ENCODE measurements at regions not wholly inside any gene's neighbourhood (a gene's known extent, or its start where the extent isn't known, plus 50 kb on each side); places are given as distances from the start of the nearest gene placed in this dataset.
"Not testable (repeated sequence)": the region's sequence is repeated elsewhere in the genome, so short reads cannot be mapped to it uniquely, and the experiment has no call there.

DNA sequence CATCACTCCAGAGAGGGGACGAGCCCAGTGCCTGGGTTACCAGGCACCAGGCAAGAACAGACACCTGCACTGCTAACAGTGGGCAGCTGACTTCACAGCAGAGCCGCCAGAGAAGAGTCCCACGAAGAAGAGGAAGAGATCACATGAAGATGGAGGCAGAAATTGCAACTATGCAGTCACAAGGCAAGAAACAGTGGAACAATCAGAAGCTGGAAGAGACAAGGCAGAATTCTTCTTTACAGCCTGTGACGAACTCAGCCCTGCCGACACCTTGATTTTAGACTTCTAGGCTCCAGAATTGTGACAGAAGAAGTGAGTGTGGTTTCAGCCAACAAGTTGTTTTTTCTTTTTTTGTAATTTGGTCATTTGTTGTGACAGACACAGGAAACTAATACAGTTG is 59.2 kb downstream of the IL12A start:
- Histone ChIP-seq H3K4me1 (ENCODE audit: control insufficient read depth, insufficient read depth, low read length) (no peaks in the 10 kb centered on the region), H3K9ac (ENCODE audit: low read depth, low read length) (no peak overlapping the region), H3K27me3 (ENCODE audit: control insufficient read depth, insufficient read depth, low read length) (no peaks in the 10 kb centered on the region), H3K27ac (ENCODE audit: low read depth, low read length) (no peak overlapping the region), H3K36me3 (ENCODE audit: control insufficient read depth, insufficient read depth, low read length) (no peaks in the 10 kb centered on the region), H3K4me3 (ENCODE audit: low read depth, low read length) (no peak overlapping the region), H3K9me3 (ENCODE audit: control insufficient read depth, insufficient read depth, low read length) (no peaks in the 10 kb centered on the region)

GRCh38 chr3:160049038-160049437 is 60.4 kb downstream of the IL12A start:
- H3K4me1 ChIP-seq (ENCODE audit: control insufficient read depth, insufficient read depth, low read length) = no peaks in the 10 kb centered on the region
- no peak overlapping the region for H3K4me3 ChIP-seq (ENCODE audit: low read depth, low read length)
- no peak overlapping the region for H3K9ac ChIP-seq (ENCODE audit: low read depth, low read length)
- H3K9me3 ChIP-seq (ENCODE audit: control insufficient read depth, insufficient read depth, low read length) = no peaks in the 10 kb centered on the region
- H3K27me3 ChIP-seq (ENCODE audit: control insufficient read depth, insufficient read depth, low read length) = no peaks in the 10 kb centered on the region
- H3K27ac ChIP-seq (ENCODE audit: low read depth, low read length) = no peak overlapping the region
- H3K36me3 ChIP-seq (ENCODE audit: control insufficient read depth, insufficient read depth, low read length) = no peaks in the 10 kb centered on the region

- H3K27me3 ChIP-seq (ENCODE audit: control insufficient read depth, insufficient read depth, low read length) = no peaks in the 10 kb centered on the region
- no peak overlapping the region for H3K27ac ChIP-seq (ENCODE audit: low read depth, low read length)
- H3K36me3 ChIP-seq (ENCODE audit: control insufficient read depth, insufficient read depth, low read length) = no peaks in the 10 kb centered on the region
- no peak overlapping the region for H3K4me3 ChIP-seq (ENCODE audit: low read depth, low read length)
- no peaks in the 10 kb centered on the region for H3K4me1 ChIP-seq (ENCODE audit: control insufficient read depth, insufficient read depth, low read length)
- no peak overlapping the region for H3K9ac ChIP-seq (ENCODE audit: low read depth, low read length)
- H3K9me3 ChIP-seq (ENCODE audit: control insufficient read depth, insufficient read depth, low read length) = no peaks in the 10 kb centered on the region
Observed at GRCh38 chr3:160049565-160049964, 60.9 kb downstream of the IL12A start.

- no peak overlapping the region for H3K27ac ChIP-seq (ENCODE audit: low read depth, low read length)
- H3K36me3 ChIP-seq (ENCODE audit: control insufficient read depth, insufficient read depth, low read length) = no peaks in the 10 kb centered on the region
- no peak overlapping the region for H3K4me3 ChIP-seq (ENCODE audit: low read depth, low read length)
- H3K9me3 ChIP-seq (ENCODE audit: control insufficient read depth, insufficient read depth, low read length) = no peaks in the 10 kb centered on the region
- H3K4me1 ChIP-seq (ENCODE audit: control insufficient read depth, insufficient read depth, low read length) = no peaks in the 10 kb centered on the region
- H3K27me3 ChIP-seq (ENCODE audit: control insufficient read depth, insufficient read depth, low read length) = no peaks in the 10 kb centered on the region
- no peak overlapping the region for H3K9ac ChIP-seq (ENCODE audit: low read depth, low read length)
Observed at GRCh38 chr3:160049988-160050387, 61.4 kb downstream of the IL12A start.

DNA sequence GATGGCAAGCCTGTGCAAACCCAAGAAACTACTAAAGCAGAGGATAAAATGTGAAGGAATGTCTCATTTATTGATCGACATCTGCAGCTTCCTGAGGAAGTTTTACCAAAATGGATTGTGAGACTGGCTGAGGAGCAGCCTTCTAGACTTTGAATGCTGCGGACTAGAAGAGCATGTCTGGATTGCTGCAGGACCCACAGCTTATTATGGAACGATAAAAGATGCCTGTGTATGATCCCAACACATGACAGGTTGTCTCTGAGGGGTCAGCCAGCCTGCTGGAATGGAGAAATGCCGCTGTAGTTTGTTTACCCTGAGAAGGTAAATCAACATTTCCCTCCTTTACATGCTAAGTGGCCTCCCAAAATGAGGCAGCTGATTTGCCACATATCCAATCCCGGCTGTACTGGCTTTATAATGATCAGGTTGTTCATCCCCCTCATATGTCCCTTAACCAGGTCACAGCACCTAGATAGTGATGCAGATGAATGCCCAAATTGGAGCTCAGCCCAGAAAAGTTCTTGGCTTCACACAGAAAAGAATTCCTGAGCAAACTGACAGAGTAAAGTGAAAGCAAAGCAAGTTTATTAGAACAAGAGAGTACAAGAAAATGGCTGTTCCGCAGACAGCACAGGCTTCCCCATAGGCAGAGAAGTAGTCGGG is 63.9 kb downstream of the IL12A start:
- Histone ChIP-seq H3K27me3 (ENCODE audit: control insufficient read depth, insufficient read depth, low read length) (no peaks in the 10 kb centered on the region), H3K36me3 (ENCODE audit: control insufficient read depth, insufficient read depth, low read length) (no peaks in the 10 kb centered on the region), H3K4me1 (ENCODE audit: control insufficient read depth, insufficient read depth, low read length) (no peaks in the 10 kb centered on the region), H3K9ac (ENCODE audit: low read depth, low read length) (no peak overlapping the region), H3K9me3 (ENCODE audit: control insufficient read depth, insufficient read depth, low read length) (no peaks in the 10 kb centered on the region), H3K27ac (ENCODE audit: low read depth, low read length) (no peak overlapping the region), H3K4me3 (ENCODE audit: low read depth, low read length) (no peak overlapping the region)

GRCh38 chr3:160053048-160053391 is 64.4 kb downstream of the IL12A start:
- Histone ChIP-seq H3K4me1 (ENCODE audit: control insufficient read depth, insufficient read depth, low read length) (no peaks in the 10 kb centered on the region), H3K9me3 (ENCODE audit: control insufficient read depth, insufficient read depth, low read length) (no peaks in the 10 kb centered on the region), H3K4me3 (ENCODE audit: low read depth, low read length) (no peak overlapping the region), H3K27ac (ENCODE audit: low read depth, low read length) (no peak overlapping the region), H3K9ac (ENCODE audit: low read depth, low read length) (no peak overlapping the region), H3K36me3 (ENCODE audit: control insufficient read depth, insufficient read depth, low read length) (no peaks in the 10 kb centered on the region), H3K27me3 (ENCODE audit: control insufficient read depth, insufficient read depth, low read length) (no peaks in the 10 kb centered on the region)

DNA sequence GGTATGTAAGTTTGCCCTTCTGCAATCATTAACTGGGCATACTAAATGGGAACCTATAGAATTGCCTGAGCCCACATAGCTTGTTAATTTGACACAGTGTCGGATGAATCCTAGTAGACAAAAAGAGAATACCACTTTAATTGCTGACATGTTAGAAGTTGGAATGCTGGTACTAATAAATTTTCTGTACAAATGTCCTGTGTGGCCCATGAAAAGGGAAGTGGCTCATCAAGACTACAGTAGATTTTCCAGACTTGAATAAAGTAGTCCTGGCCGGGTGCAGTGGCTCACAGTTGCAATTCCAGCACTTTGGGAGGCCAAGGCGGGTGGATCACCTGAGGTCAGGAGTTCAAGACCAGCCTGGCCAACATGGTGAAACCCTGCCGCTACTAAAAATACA is 66.2 kb downstream of the IL12A start:
- not testable (repeated sequence) for H3K27ac ChIP-seq (ENCODE audit: low read depth, low read length); H3K4me1 ChIP-seq (ENCODE audit: control insufficient read depth, insufficient read depth, low read length); H3K36me3 ChIP-seq (ENCODE audit: control insufficient read depth, insufficient read depth, low read length); H3K27me3 ChIP-seq (ENCODE audit: control insufficient read depth, insufficient read depth, low read length); H3K9me3 ChIP-seq (ENCODE audit: control insufficient read depth, insufficient read depth, low read length); H3K9ac ChIP-seq (ENCODE audit: low read depth, low read length); H3K4me3 ChIP-seq (ENCODE audit: low read depth, low read length)

- Histone ChIP-seq H3K4me3 (ENCODE audit: low read depth, low read length) (no peak overlapping the region), H3K36me3 (ENCODE audit: control insufficient read depth, insufficient read depth, low read length) (no peaks in the 10 kb centered on the region), H3K27me3 (ENCODE audit: control insufficient read depth, insufficient read depth, low read length) (no peaks in the 10 kb centered on the region), H3K9ac (ENCODE audit: low read depth, low read length) (no peak overlapping the region), H3K27ac (ENCODE audit: low read depth, low read length) (no peak overlapping the region), H3K9me3 (ENCODE audit: control insufficient read depth, insufficient read depth, low read length) (no peaks in the 10 kb centered on the region), H3K4me1 (ENCODE audit: control insufficient read depth, insufficient read depth, low read length) (no peaks in the 10 kb centered on the region)
Observed at GRCh38 chr3:160055659-160056058, 67.0 kb downstream of the IL12A start.

DNA sequence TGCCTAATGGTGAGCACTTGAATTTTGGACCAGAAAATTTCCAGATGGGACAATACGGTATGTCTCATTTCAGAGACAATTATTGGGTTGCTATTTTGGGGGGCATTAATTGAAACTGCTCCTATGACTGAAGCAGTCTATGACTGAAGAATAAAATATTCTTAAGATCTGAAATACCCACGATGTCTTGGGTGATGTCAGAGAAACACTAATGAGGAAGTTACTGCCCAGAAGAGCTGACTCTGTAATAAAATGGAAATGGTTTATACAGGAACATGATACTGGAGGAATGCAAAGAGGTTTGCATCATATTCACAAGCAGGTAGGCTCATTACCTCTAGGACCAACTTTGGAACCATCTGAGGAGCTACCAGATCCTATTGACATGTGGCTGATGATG is 68.7 kb downstream of the IL12A start:
- no peak overlapping the region for H3K9ac ChIP-seq (ENCODE audit: low read depth, low read length)
- H3K4me3 ChIP-seq (ENCODE audit: low read depth, low read length) = no peak overlapping the region
- no peaks in the 10 kb centered on the region for H3K9me3 ChIP-seq (ENCODE audit: control insufficient read depth, insufficient read depth, low read length)
- no peaks in the 10 kb centered on the region for H3K4me1 ChIP-seq (ENCODE audit: control insufficient read depth, insufficient read depth, low read length)
- H3K27ac ChIP-seq (ENCODE audit: low read depth, low read length) = no peak overlapping the region
- H3K27me3 ChIP-seq (ENCODE audit: control insufficient read depth, insufficient read depth, low read length) = no peaks in the 10 kb centered on the region
- H3K36me3 ChIP-seq (ENCODE audit: control insufficient read depth, insufficient read depth, low read length) = no peaks in the 10 kb centered on the region

DNA sequence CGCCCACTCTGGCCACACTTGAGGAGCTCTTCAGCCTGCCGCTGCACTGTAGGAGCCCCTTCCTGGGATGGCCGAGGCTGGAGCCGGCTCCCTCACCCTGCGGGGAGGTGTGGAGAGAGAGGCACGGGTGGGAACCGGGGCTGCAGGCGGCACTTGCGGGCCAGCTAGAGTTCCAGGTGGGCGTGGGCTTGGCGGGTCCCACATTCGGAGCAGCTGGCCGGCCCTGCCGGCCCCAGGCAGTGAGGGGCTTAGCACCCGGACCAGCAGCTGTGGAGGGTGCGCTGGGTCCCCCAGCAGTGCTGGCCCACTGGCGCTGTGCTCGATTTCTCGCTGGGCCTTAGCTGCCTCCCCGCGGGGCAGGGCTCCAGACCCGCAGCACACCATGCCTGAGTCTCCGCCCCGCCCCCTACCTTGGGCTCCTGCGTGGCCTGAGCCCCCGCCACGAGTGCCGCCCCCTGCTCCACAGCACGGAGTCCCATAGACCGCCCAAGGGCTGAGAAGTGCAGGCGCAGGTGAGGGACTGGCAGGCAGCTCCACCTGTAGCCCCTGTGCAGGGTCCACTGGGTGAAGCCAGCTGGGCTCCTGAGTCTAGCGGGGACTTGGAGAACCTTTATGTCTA is 71.9 kb downstream of the IL12A start:
- Histone ChIP-seq H3K9me3 (ENCODE audit: control insufficient read depth, insufficient read depth, low read length) (no peaks in the 10 kb centered on the region), H3K27ac (ENCODE audit: low read depth, low read length) (no peak overlapping the region), H3K9ac (ENCODE audit: low read depth, low read length) (no peak overlapping the region), H3K27me3 (ENCODE audit: control insufficient read depth, insufficient read depth, low read length) (no peaks in the 10 kb centered on the region), H3K4me3 (ENCODE audit: low read depth, low read length) (no peak overlapping the region), H3K36me3 (ENCODE audit: control insufficient read depth, insufficient read depth, low read length) (no peaks in the 10 kb centered on the region), H3K4me1 (ENCODE audit: control insufficient read depth, insufficient read depth, low read length) (no peaks in the 10 kb centered on the region)

DNA sequence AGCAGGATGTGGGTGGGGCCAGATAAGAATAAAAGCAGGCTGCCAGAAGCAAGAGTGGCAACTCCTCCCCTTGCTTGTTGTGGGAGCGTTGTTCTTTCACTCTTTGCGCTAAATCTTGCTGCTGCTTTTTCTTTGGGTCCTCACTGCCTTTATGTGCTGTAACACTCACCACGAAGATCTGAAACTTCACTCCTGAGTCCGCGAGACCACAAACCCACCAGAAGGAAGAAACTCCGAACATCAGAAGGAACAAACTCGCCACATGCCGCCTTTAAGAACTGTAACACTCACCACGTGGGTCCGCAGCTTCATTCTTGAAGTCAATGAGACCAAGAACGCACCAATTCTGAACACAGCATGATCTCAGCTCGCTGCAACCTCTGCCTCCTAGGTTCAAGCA is 72.9 kb downstream of the IL12A start:
- Histone ChIP-seq H3K4me1 (ENCODE audit: control insufficient read depth, insufficient read depth, low read length) (no peaks in the 10 kb centered on the region), H3K36me3 (ENCODE audit: control insufficient read depth, insufficient read depth, low read length) (no peaks in the 10 kb centered on the region)

More for the DNA sequence above, 72.9 kb downstream of the IL12A start:
- H3K27me3 ChIP-seq (ENCODE audit: control insufficient read depth, insufficient read depth, low read length) = no peaks in the 10 kb centered on the region
- H3K9ac ChIP-seq (ENCODE audit: low read depth, low read length) = no peak overlapping the region
- H3K9me3 ChIP-seq (ENCODE audit: control insufficient read depth, insufficient read depth, low read length) = no peaks in the 10 kb centered on the region
- H3K4me3 ChIP-seq (ENCODE audit: low read depth, low read length) = no peak overlapping the region
- no peak overlapping the region for H3K27ac ChIP-seq (ENCODE audit: low read depth, low read length)
